GM12878 (cell line): ENCODE measurements at regions not wholly inside any gene's neighbourhood (a gene's known extent, or its start where the extent isn't known, plus 50 kb on each side); places are given as distances from the start of the nearest gene placed in this dataset.
A peak's percentile ranks its signal among the peaks of the same experiment; 100 is the strongest.

Experiments
- ATAC-seq: fragments of 200-7000 bp; cut with Tn5 transposase; 3 replicates; pipeline ENCODE4 v1.9.1; 2020; ENCODE audit warnings: mild to moderate bottlenecking, moderate library complexity
- BruUV-seq: library from RNA; stranded (reverse); fragments of 400-500 nt; replicated peaks from 2 replicates; lab custom pipeline; 2021; lab: Mats Ljungman, UMichigan
- CTCF ChIA-PET: fragments of 300-600 bp; sonication (Branson Sonifier 250); formaldehyde crosslinking; extraction: SDS; loops from one replicate; lab custom pipeline; 2021; ENCODE audit warnings: inconsistent platforms; lab: Yijun Ruan, JAX
- POLR2A ChIA-PET: fragments of 350-600 bp; formaldehyde crosslinking; extraction: SDS; loops from one replicate; lab custom pipeline; 2021; ENCODE audit warnings: inconsistent platforms; lab: Charles Lee
- RAD21 ChIA-PET: fragments of 300-600 bp; sonication (Branson Sonifier 250); formaldehyde crosslinking; loops from one replicate; lab custom pipeline; 2023; ENCODE audit warnings: antibody characterized with exemption; ENCODE audit not compliant: unreplicated experiment; lab: Charles Lee
- SMC1A ChIA-PET: fragments of 300-600 bp; sonication (Branson Sonifier 250); formaldehyde crosslinking; loops from one replicate; lab custom pipeline; 2023; ENCODE audit not compliant: unreplicated experiment, uncharacterized antibody; lab: Charles Lee
- DNase-seq: peaks from one replicate; pipeline ENCODE4 v3.0.0-alpha.2; 2011; ENCODE audit warnings: low read depth, low spot score
- FAIRE-seq: peaks from 3 replicates; lab custom pipeline; 2011; peaks lifted over from hg19 to GRCh38; lab: Jason Lieb, UNC
- H2AFZ ChIP-seq: 2 replicates; pipeline ENCODE4 v1.6.0; 2011; ENCODE audit warnings: low read depth, low read length, control low read depth; ENCODE audit not compliant: control insufficient read depth
- H3K27ac ChIP-seq: 2 replicates; pipeline ENCODE4 v1.5.1; 2011; ENCODE audit warnings: control low read depth; ENCODE audit not compliant: control insufficient read depth, insufficient read depth
- H3K27me3 ChIP-seq, 2 experiments: replicated peaks in 1 of 2; 2 replicates each; pipeline versions ENCODE4 v1.6.0 to v1.6.1; 2011; ENCODE audit warnings: low read length in 1 of 2; ENCODE audit not compliant: control insufficient read depth in 2 of 2, insufficient read depth in 2 of 2
- H3K36me3 ChIP-seq, 2 experiments: 2 replicates each; pipeline ENCODE4 v1.5.1; 2011; ENCODE audit warnings: low read length in 1 of 2; ENCODE audit not compliant: control insufficient read depth in 2 of 2, insufficient read depth in 2 of 2
- H3K4me1 ChIP-seq: 2 replicates; pipeline ENCODE4 v1.6.1; 2011; ENCODE audit warnings: mild to moderate bottlenecking, low read length, moderate library complexity, mixed read lengths; ENCODE audit not compliant: control insufficient read depth, insufficient read depth
- H3K4me2 ChIP-seq: 2 replicates; pipeline ENCODE4 v1.6.0; 2011; ENCODE audit warnings: control low read depth; ENCODE audit not compliant: control insufficient read depth, insufficient read depth
- H3K4me3 ChIP-seq: fragments of 200-600 bp; sonication (generic); 2 replicates; pipeline ENCODE4 v1.5.1; 2016
- H3K79me2 ChIP-seq: 2 replicates; pipeline ENCODE4 v1.6.0; 2011; ENCODE audit warnings: low read length; ENCODE audit not compliant: control insufficient read depth, insufficient read depth
- H3K9ac ChIP-seq: 2 replicates; pipeline ENCODE4 v1.8.0; 2011; ENCODE audit warnings: low read length, control low read depth, mixed read lengths; ENCODE audit not compliant: control insufficient read depth, insufficient read depth
- H3K9me3 ChIP-seq: replicated peaks from 3 replicates; pipeline ENCODE4 v1.5.1; 2011; ENCODE audit warnings: mild to moderate bottlenecking, low read length; ENCODE audit not compliant: control insufficient read depth, insufficient read depth
- H4K20me1 ChIP-seq: 2 replicates; pipeline ENCODE4 v1.6.0; 2011; ENCODE audit not compliant: control insufficient read depth, insufficient read depth
- BHLHE40 ChIP-seq, 2 experiments: fragments of 450-650 bp in 1 of 2; IDR thresholded peaks; 2 replicates each; pipeline ENCODE4 v1.6.1; 2011 to 2017; ENCODE audit warnings: low read depth in 2 of 2, borderline replicate concordance in 1 of 2, improper control_type of control experiment in 1 of 2, low read length in 1 of 2, mild to moderate bottlenecking in 1 of 2
- CREM ChIP-seq: IDR thresholded peaks from 2 replicates; pipeline ENCODE4 v1.6.1; 2014; ENCODE audit warnings: antibody characterized with exemption, low read depth
- DPF2 ChIP-seq: fragments of 450-650 bp; IDR thresholded peaks from 2 replicates; pipeline ENCODE4 v1.6.1; 2017; ENCODE audit warnings: mild to moderate bottlenecking
- HCFC1 ChIP-seq: fragments of 150-350 bp; IDR thresholded peaks from 2 replicates; pipeline ENCODE4 v1.6.1; 2014; ENCODE audit warnings: low read length
- RBBP5 ChIP-seq: fragments of 200-600 bp; sonication (generic); conservative IDR thresholded peaks from 2 replicates; pipeline ENCODE4 v1.6.1; 2016
- RFX5 ChIP-seq: IDR thresholded peaks from 2 replicates; pipeline ENCODE4 v1.6.1; 2011; ENCODE audit warnings: low read depth, low read length, improper control_type of control experiment
- SIX5 ChIP-seq: IDR thresholded peaks from 2 replicates; pipeline ENCODE4 v1.6.1; 2011; ENCODE audit warnings: mild to moderate bottlenecking, low read depth, low read length, moderate library complexity; ENCODE audit not compliant: severe bottlenecking
- WRNIP1 ChIP-seq: IDR thresholded peaks from 2 replicates; pipeline ENCODE4 v1.6.1; 2011; ENCODE audit warnings: low read depth, low read length, improper control_type of control experiment, borderline replicate concordance
- ZZZ3 ChIP-seq: IDR thresholded peaks from 2 replicates; pipeline ENCODE4 v1.6.1; 2011; ENCODE audit warnings: low read depth; ENCODE audit not compliant: control insufficient read depth, insufficient read length
- WGBS: methylation state at CpG from one replicate; pipeline ENCODE4 v1.1.6; 2016; ENCODE audit warnings: low lambda C conversion rate; ENCODE audit not compliant: insufficient replicate concordance, insufficient coverage; ENCODE audit errors: missing lambda C conversion rate; 5-methylcytosine and 5-hydroxymethylcytosine counted together
- in situ Hi-C: fragments of 300-500 bp; cut with MboI; formaldehyde crosslinking; loops from 9 replicates; pipeline ENCODE4 v1.14.3; 2018; ENCODE audit warnings: mixed read lengths
- intact Hi-C: fragments of 100-400 bp; cut with micrococcal nuclease; formaldehyde crosslinking; loops from one replicate; pipeline ENCODE4 v1.14.2; 2022; ENCODE audit not compliant: unreplicated experiment
- TF ChIP-seq, protein P1 (sequence below): fragments of 450-650 bp; formaldehyde crosslinking; IDR thresholded peaks from 2 replicates; pipeline ENCODE4 v1.4.0; 2020; ENCODE audit warnings: mild to moderate bottlenecking, moderate library complexity
- TF ChIP-seq, protein P2 (sequence below): fragments of 450-650 bp; IDR thresholded peaks from 2 replicates; pipeline ENCODE4 v1.6.1; 2017; ENCODE audit warnings: mild to moderate bottlenecking, low read depth, inconsistent platforms; ENCODE audit not compliant: poor library complexity, severe bottlenecking
- TF ChIP-seq, protein P3 (sequence below): fragments of 450-650 bp; IDR thresholded peaks from 2 replicates; pipeline ENCODE4 v1.6.1; 2017; ENCODE audit warnings: antibody characterized with exemption, mild to moderate bottlenecking, moderate library complexity
- TF ChIP-seq, protein P4 (sequence below): fragments of 450-650 bp; IDR thresholded peaks from 2 replicates; pipeline ENCODE4 v1.6.1; 2014; ENCODE audit warnings: mild to moderate bottlenecking

DNA sequence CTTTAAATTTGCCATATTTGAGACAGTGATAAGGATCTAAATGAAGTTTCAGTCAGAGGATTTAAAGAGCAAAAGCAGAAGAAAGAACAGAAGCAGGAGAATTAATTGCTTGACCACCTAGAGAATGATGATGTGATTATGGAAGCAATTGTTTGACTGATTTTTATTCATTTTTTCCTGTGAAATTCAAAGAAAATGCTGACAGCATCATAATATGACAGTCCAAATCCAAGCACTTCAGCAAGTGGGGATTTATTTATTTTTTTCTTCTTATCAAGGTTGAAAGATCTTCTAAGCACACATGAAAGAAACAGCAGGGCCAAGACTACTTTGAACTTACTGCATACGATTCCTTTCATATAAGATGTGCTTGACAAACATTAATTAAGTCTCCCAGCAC, 125.2 kb downstream of the BMP2 start (continued):
- TF ChIP-seq, protein P1, sequence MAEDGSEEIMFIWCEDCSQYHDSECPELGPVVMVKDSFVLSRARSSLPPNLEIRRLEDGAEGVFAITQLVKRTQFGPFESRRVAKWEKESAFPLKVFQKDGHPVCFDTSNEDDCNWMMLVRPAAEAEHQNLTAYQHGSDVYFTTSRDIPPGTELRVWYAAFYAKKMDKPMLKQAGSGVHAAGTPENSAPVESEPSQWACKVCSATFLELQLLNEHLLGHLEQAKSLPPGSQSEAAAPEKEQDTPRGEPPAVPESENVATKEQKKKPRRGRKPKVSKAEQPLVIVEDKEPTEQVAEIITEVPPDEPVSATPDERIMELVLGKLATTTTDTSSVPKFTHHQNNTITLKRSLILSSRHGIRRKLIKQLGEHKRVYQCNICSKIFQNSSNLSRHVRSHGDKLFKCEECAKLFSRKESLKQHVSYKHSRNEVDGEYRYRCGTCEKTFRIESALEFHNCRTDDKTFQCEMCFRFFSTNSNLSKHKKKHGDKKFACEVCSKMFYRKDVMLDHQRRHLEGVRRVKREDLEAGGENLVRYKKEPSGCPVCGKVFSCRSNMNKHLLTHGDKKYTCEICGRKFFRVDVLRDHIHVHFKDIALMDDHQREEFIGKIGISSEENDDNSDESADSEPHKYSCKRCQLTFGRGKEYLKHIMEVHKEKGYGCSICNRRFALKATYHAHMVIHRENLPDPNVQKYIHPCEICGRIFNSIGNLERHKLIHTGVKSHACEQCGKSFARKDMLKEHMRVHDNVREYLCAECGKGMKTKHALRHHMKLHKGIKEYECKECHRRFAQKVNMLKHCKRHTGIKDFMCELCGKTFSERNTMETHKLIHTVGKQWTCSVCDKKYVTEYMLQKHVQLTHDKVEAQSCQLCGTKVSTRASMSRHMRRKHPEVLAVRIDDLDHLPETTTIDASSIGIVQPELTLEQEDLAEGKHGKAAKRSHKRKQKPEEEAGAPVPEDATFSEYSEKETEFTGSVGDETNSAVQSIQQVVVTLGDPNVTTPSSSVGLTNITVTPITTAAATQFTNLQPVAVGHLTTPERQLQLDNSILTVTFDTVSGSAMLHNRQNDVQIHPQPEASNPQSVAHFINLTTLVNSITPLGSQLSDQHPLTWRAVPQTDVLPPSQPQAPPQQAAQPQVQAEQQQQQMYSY = no peak
- no peak for TF ChIP-seq RFX5

DNA sequence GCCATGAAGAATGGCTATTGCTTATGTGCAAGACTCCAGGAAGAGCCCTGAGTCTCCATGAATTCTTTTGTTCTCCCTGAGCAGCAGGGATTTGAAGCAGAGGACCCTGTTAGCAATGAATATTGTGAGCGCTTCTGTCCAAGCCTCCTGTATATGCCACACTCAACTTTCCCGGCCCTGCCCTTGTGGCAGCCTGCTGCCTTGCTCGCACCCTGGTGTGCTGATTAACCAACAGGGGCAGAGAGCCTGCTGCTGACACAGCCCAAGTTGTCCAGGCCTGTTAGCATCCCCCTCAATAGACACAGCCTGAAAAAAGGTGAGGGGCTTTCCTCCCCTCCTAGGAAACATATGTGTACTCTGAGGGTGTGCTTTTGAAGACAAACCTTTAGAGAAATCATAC, 131.4 kb downstream of the BMP2 start:
- CTCF ChIA-PET = interaction anchor here (1.0 to 4.8 kb wide), 8 partner anchors 8 to 66 kb away, joined by 3 to 34 read pairs (median 4); no protein-coding TSS in a partner anchor
- ATAC-seq = peak; percentile 52
- Histone ChIP-seq H3K36me3 (no peaks in the 10 kb centered on the region), H3K9ac (no peak overlapping the region), H3K79me2 (no peaks in the 10 kb centered on the region), H3K9me3 (no peaks in the 10 kb centered on the region), H2AFZ (no peak overlapping the region), H3K4me2 (no peak overlapping the region), H3K4me3 (no peak overlapping the region), H3K27me3 (no peaks in the 10 kb centered on the region; a peak in 1 of 4 replicates), H3K27ac (no peak overlapping the region), H4K20me1 (no peaks in the 10 kb centered on the region), H3K4me1 (no peaks in the 10 kb centered on the region)
- 47% methylated on average over 3 of the region's 3 CpGs for WGBS
- SMC1A ChIA-PET = interaction anchor here (0.8 to 10.7 kb wide), 5 partner anchors 11 to 40 kb away, joined by 3 to 171 read pairs (median 3); no protein-coding TSS in a partner anchor
- POLR2A ChIA-PET = interaction anchor here (1.4 to 4.3 kb wide), 3 partner anchors 11 to 18 kb away, joined by 3 to 33 read pairs (median 18); no protein-coding TSS in a partner anchor
- in situ Hi-C loops (no loop called here), intact Hi-C loops (no loop called here)
- no TSS peak for BruUV-seq
- RAD21 ChIA-PET = interaction anchor here (1.7 to 5.8 kb wide), 5 partner anchors 10 to 30 kb away, joined by 5 to 23 read pairs (median 8); no protein-coding TSS in a partner anchor
- no peak for DNase-seq
- no peak for FAIRE-seq
- TF ChIP-seq, protein P2, sequence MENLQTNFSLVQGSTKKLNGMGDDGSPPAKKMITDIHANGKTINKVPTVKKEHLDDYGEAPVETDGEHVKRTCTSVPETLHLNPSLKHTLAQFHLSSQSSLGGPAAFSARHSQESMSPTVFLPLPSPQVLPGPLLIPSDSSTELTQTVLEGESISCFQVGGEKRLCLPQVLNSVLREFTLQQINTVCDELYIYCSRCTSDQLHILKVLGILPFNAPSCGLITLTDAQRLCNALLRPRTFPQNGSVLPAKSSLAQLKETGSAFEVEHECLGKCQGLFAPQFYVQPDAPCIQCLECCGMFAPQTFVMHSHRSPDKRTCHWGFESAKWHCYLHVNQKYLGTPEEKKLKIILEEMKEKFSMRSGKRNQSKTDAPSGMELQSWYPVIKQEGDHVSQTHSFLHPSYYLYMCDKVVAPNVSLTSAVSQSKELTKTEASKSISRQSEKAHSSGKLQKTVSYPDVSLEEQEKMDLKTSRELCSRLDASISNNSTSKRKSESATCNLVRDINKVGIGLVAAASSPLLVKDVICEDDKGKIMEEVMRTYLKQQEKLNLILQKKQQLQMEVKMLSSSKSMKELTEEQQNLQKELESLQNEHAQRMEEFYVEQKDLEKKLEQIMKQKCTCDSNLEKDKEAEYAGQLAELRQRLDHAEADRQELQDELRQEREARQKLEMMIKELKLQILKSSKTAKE = no peak
- TF ChIP-seq ZZZ3 (no peak), RBBP5 (no peak), RFX5 (no peak), CREM (no peak), BHLHE40 (IDR thresholded peaks at IDR 0.05; ENCODE audit: borderline replicate concordance in 1 of 2, low read depth in 2 of 2, low read length in 1 of 2) (no peak), HCFC1 (no peak), SIX5 (no peak), DPF2 (no peak), WRNIP1 (no peak)
- TF ChIP-seq, protein P3, sequence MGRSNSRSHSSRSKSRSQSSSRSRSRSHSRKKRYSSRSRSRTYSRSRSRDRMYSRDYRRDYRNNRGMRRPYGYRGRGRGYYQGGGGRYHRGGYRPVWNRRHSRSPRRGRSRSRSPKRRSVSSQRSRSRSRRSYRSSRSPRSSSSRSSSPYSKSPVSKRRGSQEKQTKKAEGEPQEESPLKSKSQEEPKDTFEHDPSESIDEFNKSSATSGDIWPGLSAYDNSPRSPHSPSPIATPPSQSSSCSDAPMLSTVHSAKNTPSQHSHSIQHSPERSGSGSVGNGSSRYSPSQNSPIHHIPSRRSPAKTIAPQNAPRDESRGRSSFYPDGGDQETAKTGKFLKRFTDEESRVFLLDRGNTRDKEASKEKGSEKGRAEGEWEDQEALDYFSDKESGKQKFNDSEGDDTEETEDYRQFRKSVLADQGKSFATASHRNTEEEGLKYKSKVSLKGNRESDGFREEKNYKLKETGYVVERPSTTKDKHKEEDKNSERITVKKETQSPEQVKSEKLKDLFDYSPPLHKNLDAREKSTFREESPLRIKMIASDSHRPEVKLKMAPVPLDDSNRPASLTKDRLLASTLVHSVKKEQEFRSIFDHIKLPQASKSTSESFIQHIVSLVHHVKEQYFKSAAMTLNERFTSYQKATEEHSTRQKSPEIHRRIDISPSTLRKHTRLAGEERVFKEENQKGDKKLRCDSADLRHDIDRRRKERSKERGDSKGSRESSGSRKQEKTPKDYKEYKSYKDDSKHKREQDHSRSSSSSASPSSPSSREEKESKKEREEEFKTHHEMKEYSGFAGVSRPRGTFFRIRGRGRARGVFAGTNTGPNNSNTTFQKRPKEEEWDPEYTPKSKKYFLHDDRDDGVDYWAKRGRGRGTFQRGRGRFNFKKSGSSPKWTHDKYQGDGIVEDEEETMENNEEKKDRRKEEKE = no peak
- TF ChIP-seq, protein P4, sequence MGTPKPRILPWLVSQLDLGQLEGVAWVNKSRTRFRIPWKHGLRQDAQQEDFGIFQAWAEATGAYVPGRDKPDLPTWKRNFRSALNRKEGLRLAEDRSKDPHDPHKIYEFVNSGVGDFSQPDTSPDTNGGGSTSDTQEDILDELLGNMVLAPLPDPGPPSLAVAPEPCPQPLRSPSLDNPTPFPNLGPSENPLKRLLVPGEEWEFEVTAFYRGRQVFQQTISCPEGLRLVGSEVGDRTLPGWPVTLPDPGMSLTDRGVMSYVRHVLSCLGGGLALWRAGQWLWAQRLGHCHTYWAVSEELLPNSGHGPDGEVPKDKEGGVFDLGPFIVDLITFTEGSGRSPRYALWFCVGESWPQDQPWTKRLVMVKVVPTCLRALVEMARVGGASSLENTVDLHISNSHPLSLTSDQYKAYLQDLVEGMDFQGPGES = no peak
